Fibroblast of peridontal ligament (primary cell): ENCODE measurements at regions not wholly inside any gene's neighbourhood (a gene's known extent, or its start where the extent isn't known, plus 50 kb on each side); places are given as distances from the start of the nearest gene placed in this dataset.

Source experiments
- DNase-seq: peaks from one replicate; pipeline ENCODE4 v3.0.0-alpha.2; 2010; ENCODE audit errors: extremely low read depth

DNA sequence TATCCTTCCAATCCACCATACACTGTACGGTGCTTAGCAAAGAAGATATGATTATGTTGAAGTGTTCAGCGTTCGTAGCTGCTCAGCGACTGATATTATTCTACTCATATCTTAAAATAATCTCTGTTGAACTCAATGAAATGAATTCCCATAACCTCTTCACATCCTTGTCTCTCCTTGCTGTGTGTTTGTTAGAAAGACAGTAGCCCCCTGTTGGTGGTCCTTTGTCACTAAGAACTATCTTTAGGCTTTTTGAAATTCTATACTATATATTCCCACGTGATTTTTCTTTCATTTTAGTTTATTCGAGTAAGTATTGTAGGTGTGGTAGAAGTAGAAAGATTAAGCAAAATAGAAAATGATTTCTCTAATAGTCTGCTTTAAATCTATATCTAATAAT lies 762.8 kb upstream of the WWC1 start:
- no peak for DNase-seq

DNA sequence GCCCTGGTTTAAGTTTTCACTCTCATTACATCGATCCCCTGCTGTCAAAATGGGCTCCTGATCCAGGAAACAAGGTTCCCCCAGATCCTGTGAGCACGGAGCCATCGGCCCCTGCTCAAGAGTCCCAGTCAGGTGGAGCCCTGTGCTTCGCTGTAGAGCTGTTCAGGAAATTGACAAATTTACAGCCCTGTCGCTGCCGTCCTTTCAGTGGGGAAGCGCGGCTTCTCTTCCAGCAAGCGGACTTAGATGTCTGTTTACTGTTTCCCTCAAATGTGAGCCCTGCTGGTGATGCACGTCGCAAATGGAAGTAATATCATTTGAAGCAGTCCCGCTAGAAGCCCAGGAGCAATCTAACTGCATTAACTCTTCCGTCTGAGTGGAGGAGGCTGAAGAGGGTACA lies 760.9 kb upstream of the WWC1 start:
- no peak for DNase-seq

- no peak for DNase-seq
Measured at GRCh38 chr5:167533814-167534795, 757.3 kb upstream of the WWC1 start.

DNA sequence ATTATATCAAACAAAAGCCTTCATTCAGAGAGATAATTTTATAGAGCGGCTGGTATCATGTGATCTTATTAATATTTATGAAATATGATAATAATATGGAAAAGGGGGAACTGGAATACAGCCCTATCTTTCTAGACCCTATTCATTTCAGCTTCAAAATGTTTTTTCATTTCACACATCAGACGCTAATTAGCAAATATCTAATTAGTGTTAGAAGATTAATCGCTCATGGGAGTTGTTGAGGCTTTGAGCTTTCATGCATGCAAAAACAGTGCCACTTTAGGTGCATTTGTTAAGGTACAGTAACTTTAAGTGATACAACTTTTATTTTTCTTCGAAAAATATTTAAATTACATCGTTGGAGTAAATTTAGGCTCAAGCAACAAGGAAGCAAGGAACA lies 751.7 kb upstream of the WWC1 start:
- no peak for DNase-seq

DNA sequence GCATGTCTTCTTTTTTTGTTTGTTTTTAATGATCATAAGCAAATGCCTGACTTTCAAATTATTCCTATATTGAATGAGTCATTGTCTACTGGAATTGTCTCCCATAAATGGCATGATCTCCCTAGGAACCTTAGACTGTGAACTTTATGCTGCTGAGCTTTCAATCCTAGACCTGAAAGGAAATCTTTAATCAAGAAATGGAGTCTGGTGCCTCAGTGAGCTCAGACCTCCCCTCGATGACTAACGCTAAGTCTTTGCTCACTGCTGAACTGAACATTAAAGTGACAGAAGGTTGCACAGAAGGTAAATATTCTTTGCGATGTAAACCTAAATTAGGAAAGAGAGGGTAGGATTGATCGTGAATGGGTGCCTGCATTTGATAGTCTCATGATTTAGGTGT lies 745.2 kb upstream of the WWC1 start:
- no peak for DNase-seq

DNA sequence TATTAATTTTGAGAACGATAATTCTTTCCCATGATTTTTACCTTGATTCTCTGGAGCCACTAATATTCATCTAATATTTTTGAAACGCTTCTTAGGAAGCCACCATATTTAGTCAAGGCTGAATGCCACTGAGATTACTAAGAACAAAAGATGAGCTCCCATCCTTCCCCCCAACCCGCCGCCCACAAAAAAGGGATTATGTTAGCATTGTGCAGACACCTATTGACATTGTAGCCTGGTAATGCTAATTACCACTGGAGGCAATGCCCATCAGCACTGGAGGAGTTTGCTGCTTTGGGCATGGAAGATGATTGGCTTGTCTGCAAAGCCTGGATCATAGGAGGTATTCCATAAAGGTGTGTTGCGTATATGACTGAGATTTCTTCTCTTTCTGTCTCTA lies 739.1 kb upstream of the WWC1 start:
- no peak for DNase-seq

DNA sequence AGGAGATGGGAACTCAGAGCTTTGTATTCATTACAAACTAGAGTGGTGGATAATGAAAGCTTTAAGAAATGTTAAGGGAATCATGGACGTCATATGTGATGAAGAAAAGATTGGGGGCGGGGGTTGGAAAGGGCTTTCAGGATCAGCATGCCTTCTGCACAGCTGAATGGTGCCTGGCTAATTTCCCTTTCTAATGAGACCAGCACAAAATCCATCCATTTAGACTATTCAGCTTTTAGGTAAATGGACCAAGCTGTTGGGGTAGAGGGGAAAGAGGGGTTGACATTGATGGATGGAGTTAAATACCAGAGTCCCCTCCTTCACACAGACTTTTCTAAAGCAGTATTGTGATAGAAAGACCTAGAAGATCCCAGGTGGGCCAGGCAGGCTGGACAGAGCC lies 737.9 kb upstream of the WWC1 start:
- DNase-seq: no peak

DNA sequence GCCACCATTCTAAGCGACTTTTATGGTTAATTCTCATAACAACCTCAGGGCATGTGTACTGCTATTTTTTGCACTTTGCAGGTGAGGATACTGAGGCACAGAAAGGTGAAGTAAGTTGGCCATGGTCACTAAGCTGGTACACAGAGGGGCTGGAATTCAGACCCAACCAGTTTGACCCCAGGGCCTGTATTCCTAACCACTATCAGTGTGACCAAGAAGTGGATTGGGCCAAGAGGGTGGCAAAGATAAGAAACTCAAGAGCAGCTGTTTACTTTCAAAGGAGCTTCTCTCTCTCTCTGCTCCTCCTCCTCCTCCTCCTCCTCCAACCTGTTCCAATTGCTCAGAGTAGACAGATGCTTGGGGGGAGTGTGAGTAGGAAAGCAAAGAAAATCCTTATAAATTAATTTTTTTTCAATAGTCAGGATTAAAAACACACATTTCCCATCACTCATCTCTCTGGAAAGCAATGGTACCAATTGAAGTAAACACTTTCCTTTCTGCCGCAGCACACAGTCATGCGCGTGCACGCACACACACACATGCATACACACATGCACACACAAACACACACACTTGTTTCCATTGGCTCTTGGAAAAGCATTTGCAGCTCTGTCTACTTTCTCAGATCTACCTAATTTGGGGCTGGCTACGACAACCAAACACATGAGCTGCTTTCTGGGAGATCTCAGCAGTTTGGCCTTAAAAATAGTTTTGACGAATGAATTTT lies 736.7 kb upstream of the WWC1 start:
- DNase-seq: no peak

GRCh38 chr5:167555565-167556166 lies 735.8 kb upstream of the WWC1 start:
- DNase-seq: no peak

- no peak for DNase-seq
Measured at GRCh38 chr5:167557359-167557758, 734.1 kb upstream of the WWC1 start.

GRCh38 chr5:167561796-167562195 lies 729.6 kb upstream of the WWC1 start:
- no peak for DNase-seq

DNA sequence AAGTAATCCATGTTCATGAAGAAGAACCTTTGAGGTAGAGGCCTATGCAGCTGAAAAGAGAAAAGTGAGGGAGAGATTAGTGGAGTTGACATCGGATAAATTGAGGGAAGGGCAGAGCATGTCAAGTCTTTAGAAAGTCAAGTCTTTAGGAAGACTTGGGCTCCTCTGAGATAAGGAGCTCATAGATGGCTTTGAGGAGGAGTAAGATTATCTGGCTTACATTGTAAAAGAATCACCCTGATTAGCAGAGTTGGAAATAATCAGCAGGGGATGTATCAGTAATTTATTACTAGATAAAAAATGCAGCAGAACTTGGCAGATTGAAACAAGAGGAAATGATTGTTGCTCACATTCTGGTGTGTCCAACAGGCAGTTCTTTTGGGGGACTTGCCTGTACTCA lies 727.2 kb upstream of the WWC1 start:
- DNase-seq: no peak

GRCh38 chr5:167565189-167565954 lies 726.1 kb upstream of the WWC1 start:
- DNase-seq: peak; percentile 35

DNA sequence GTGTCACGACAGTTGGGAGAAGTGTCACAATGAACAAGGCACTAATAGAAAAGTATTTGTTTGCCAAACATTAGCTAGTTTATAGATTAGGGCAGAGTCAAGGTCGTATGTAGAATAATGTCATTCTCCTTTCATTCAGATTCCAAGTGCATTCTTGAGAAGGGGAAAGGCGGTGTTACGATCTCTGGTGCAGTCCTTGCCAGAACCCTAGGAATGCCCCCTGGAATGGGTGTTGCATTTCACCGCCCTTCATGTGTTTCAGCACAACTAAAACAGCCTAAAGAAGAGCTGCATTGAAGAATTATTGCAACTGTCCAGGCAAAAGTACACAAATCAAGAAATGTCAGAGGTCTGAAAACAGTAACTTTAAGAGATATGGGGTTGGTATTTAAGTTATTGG lies 721.0 kb upstream of the WWC1 start:
- no peak for DNase-seq

GRCh38 chr5:167571824-167572223 lies 719.6 kb upstream of the WWC1 start:
- no peak for DNase-seq

DNA sequence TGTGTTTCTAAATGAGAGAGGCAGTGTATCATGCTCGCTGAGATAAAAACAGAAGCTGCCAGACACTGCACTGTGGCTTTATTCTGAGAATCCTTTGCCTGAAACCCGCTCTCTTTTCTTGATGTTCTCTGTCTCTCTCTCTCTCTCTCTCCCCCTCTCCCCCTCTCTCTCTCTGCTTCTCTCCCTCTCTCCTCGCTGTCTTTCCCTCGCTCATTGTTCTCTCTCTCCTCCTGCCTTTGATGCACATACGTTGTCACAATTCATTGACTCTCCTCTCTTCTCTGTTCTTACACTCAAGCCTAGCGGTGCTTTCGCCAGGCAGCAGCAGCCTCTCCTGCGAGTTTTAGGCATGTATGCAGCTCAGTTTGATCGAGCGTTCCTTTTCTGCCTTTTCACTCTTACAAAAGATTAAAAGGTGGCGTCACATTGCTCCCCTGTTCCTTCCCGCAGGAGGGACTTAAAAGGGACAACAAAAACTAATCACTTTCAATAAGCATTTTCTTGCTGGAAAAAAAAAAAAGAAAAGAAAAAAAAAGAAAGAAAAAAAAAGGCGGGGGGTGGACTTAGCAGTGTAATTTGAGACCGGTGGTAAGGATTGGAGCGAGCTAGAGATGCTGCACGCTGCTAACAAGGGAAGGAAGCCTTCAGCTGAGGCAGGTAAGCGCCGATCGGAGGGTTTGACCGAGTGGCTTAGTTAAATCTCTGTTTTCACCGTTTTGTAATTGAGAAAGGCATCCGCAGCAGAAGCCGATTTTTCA lies 717.9 kb upstream of the WWC1 start:
- peak; percentile 56 for DNase-seq

DNA sequence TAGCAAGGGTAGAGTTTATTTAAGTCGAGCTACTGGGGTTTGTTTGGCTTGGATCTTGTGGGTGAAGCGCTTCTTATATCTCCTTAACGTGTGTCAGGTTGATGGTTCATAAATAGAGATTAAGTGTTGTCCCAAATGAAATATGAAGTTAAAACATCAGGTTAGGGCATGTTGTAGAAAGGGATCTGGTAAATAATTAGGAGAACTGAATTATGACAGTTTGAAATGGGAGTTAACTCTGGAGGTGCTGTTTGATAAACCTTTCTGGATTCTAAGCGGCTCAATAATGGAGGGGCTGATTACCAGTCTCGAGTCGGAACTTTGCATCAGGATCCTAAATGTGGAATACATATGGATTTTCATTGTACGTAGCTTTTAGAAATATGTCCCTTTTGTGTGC lies 717.0 kb upstream of the WWC1 start:
- no peak for DNase-seq

GRCh38 chr5:167575330-167575729 lies 716.1 kb upstream of the WWC1 start:
- DNase-seq: no peak

GRCh38 chr5:167576126-167576525 lies 715.3 kb upstream of the WWC1 start:
- peak; percentile 31 for DNase-seq

DNA sequence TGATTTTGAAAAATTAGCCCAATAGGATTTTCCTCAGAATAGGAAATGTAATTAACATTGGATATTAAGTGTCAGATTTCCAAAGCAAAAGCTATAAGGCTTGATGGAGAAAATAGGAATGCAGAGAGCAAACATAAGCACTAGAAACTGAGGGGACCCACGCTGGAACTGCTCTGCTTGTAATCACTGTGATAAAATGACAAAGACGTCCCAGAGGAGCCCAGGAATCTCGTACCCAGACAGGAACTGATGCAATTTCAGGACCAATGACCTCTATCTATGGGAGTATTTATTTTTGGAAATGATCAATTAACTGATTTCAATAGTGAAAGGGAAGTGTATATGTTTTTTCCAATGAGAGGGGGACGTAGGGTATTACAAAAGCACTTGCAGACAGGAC lies 714.5 kb upstream of the WWC1 start:
- DNase-seq: no peak

- DNase-seq: no peak
Measured at GRCh38 chr5:167577616-167578015, 713.8 kb upstream of the WWC1 start.
